ENCODE measurements at regions not wholly inside any gene's neighbourhood (a gene's known extent, or its start where the extent isn't known, plus 50 kb on each side); places are given as distances from the start of the nearest gene placed in this dataset.

GRCh38 chr11:119875841-119876600, 147.0 kb upstream of the NECTIN1 start:
- DNase-seq, result no peak

- DNase-seq, result no peak
Observed at GRCh38 chr11:119874660-119875238, 145.7 kb upstream of the NECTIN1 start.

- no peak for DNase-seq
Observed at GRCh38 chr11:119873761-119874421, 144.9 kb upstream of the NECTIN1 start.

GRCh38 chr11:119872611-119873310, 143.8 kb upstream of the NECTIN1 start:
- DNase-seq, result no peak

- DNase-seq, result no peak
Observed at GRCh38 chr11:119865661-119866156, 136.7 kb upstream of the NECTIN1 start.

- DNase-seq, result no peak
Observed at GRCh38 chr11:119864836-119865235, 135.8 kb upstream of the NECTIN1 start.

- DNase-seq, result peak; percentile 92
Observed at GRCh38 chr11:119863851-119864601, 135.0 kb upstream of the NECTIN1 start.

- no peak for DNase-seq
Observed at GRCh38 chr11:119863236-119863635, 134.2 kb upstream of the NECTIN1 start.

GRCh38 chr11:119861160-119861559, 132.2 kb upstream of the NECTIN1 start:
- no peak for DNase-seq

- no peak for DNase-seq
Observed at GRCh38 chr11:119860561-119861094, 131.6 kb upstream of the NECTIN1 start.

GRCh38 chr11:119859684-119860083, 130.7 kb upstream of the NECTIN1 start:
- no peak for DNase-seq

- DNase-seq, result no peak
Observed at GRCh38 chr11:119858288-119858687, 129.3 kb upstream of the NECTIN1 start.

GRCh38 chr11:119856681-119857485, 127.9 kb upstream of the NECTIN1 start:
- no peak for DNase-seq

GRCh38 chr11:119855066-119855465, 126.1 kb upstream of the NECTIN1 start:
- DNase-seq, result no peak

GRCh38 chr11:119854521-119854920, 125.5 kb upstream of the NECTIN1 start:
- DNase-seq, result peak; percentile 59

GRCh38 chr11:119853581-119854360, 124.8 kb upstream of the NECTIN1 start:
- DNase-seq, result no peak

- no peak for DNase-seq
Observed at GRCh38 chr11:119852741-119853140, 123.7 kb upstream of the NECTIN1 start.

GRCh38 chr11:119850822-119851409, 121.9 kb upstream of the NECTIN1 start:
- no peak for DNase-seq

GRCh38 chr11:119849872-119850271, 120.9 kb upstream of the NECTIN1 start:
- no peak for DNase-seq

- DNase-seq, result no peak
Observed at GRCh38 chr11:119847853-119848252, 118.9 kb upstream of the NECTIN1 start.

All from NCI-H774 (cell line).